OCI-LY3 (cell line): ENCODE measurements at regions not wholly inside any gene's neighbourhood (a gene's known extent, or its start where the extent isn't known, plus 50 kb on each side); places are given as distances from the start of the nearest gene placed in this dataset.

Experiments
- H2AFZ ChIP-seq: fragments of 200-600, 300-600 bp; shearing (Covaris generic); 2 replicates; pipeline ENCODE4 v1.6.0; 2014; ENCODE audit warnings: antibody characterized with exemption, low read depth, low read length
- H3K27ac ChIP-seq: fragments of 200-600, 300-600 bp; sonication (generic); 2 replicates; pipeline ENCODE4 v1.5.1; 2014; ENCODE audit warnings: mild to moderate bottlenecking, low read length, moderate library complexity, mixed read lengths
- H3K27me3 ChIP-seq: fragments of 200-600, 300-600 bp; sonication (generic); 2 replicates; pipeline ENCODE4 v1.6.1; 2014; ENCODE audit warnings: low read depth, low read length, mixed read lengths
- H3K36me3 ChIP-seq: fragments of 200-600, 300-600 bp; sonication (generic); replicated peaks from 2 replicates; pipeline ENCODE3; 2014; ENCODE audit warnings: low read depth, low read length, mixed read lengths
- H3K4me1 ChIP-seq: fragments of 300-600, 200-600 bp; sonication (generic); 2 replicates; pipeline ENCODE4 v1.6.1; 2014; ENCODE audit warnings: low read length, mixed read lengths
- H3K4me2 ChIP-seq: fragments of 200-600, 300-600 bp; sonication (generic); 2 replicates; pipeline ENCODE4 v1.6.1; 2014; ENCODE audit warnings: low read length, mixed read lengths
- H3K4me3 ChIP-seq: fragments of 300-600, 200-600 bp; sonication (generic); 2 replicates; pipeline ENCODE4 v1.5.1; 2014; ENCODE audit warnings: antibody characterized with exemption, mild to moderate bottlenecking, low read length, moderate library complexity
- H3K79me2 ChIP-seq: fragments of 300-600, 200-600 bp; shearing (Covaris generic); 2 replicates; pipeline ENCODE4 v1.6.1; 2014; ENCODE audit warnings: mild to moderate bottlenecking, low read length, mixed read lengths
- H3K9ac ChIP-seq: fragments of 300-600, 200-600 bp; shearing (Covaris generic); 2 replicates; pipeline ENCODE4 v1.6.0; 2014; ENCODE audit warnings: mild to moderate bottlenecking, low read length, moderate library complexity
- H3K9me3 ChIP-seq: fragments of 200-600, 300-600 bp; shearing (Covaris generic); 2 replicates; pipeline ENCODE4 v1.6.1; 2014; ENCODE audit warnings: low read length, mixed read lengths; ENCODE audit not compliant: insufficient read depth
- H4K20me1 ChIP-seq: fragments of 200-600, 300-600 bp; sonication (generic); 2 replicates; pipeline ENCODE4 v1.6.1; 2016; ENCODE audit warnings: low read length, mixed read lengths; ENCODE audit not compliant: insufficient read depth
- EZH2phosphoT487 ChIP-seq: fragments of 200-600 bp; shearing (Covaris generic); IDR thresholded peaks from 2 replicates; pipeline ENCODE4 v1.6.1; 2018; ENCODE audit warnings: antibody characterized with exemption, mixed run types, low read depth
- TF ChIP-seq, protein P1 (sequence below): fragments of 200-600, 300-600 bp; sonication (generic); IDR thresholded peaks from 2 replicates; pipeline ENCODE4 v1.5.1; 2014; ENCODE audit warnings: antibody characterized with exemption, low read length, low read depth

DNA sequence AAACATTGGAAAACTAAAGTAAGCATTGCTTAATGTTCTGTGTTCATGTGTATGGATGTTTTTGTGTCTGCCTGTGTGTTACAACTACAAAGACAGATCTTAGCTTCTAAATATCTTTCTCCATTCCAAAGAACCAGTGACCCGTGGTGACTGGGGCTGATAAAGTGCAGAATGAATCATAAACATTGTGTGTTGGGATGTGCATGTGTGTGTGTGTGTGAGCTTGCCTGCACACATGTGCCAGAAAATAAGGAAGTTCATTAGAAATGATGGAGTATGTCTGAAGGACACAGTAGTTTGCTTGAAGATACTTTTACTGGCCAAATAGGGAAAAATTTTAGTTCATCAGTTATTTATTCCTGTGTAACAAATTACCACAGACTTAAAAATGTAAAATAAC, 756.6 kb upstream of the CELF4 start:
- Histone ChIP-seq H3K4me2 (no peak overlapping the region), H3K4me3 (no peak overlapping the region), H3K27me3 (no peaks in the 10 kb centered on the region), H3K9ac (no peak overlapping the region), H2AFZ (no peak overlapping the region), H3K36me3 (no peaks in the 10 kb centered on the region), H4K20me1 (no peaks in the 10 kb centered on the region), H3K27ac (no peak overlapping the region), H3K4me1 (no peaks in the 10 kb centered on the region), H3K9me3 (no peaks in the 10 kb centered on the region), H3K79me2 (no peaks in the 10 kb centered on the region)
- no peak for TF ChIP-seq EZH2phosphoT487
- TF ChIP-seq, protein P1, sequence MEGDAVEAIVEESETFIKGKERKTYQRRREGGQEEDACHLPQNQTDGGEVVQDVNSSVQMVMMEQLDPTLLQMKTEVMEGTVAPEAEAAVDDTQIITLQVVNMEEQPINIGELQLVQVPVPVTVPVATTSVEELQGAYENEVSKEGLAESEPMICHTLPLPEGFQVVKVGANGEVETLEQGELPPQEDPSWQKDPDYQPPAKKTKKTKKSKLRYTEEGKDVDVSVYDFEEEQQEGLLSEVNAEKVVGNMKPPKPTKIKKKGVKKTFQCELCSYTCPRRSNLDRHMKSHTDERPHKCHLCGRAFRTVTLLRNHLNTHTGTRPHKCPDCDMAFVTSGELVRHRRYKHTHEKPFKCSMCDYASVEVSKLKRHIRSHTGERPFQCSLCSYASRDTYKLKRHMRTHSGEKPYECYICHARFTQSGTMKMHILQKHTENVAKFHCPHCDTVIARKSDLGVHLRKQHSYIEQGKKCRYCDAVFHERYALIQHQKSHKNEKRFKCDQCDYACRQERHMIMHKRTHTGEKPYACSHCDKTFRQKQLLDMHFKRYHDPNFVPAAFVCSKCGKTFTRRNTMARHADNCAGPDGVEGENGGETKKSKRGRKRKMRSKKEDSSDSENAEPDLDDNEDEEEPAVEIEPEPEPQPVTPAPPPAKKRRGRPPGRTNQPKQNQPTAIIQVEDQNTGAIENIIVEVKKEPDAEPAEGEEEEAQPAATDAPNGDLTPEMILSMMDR: no peak

DNA sequence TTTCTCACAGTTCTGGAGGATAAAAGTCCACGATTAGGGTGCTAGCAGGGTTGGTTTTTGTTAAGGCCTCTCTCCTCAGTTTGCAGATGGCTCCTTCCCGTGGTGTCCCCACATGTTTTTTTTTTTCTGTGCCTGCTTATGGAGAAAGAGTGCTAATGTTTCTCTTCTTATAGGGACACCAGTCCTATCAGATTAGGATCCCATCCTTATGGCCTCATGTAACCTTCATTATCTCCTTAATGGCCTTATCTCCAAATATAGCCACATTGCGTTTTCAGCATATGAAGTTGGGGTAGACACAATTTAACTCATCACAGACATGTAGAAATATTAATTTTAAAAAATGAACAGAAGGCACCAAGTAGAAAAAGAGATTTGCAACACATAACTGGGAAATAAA, 755.7 kb upstream of the CELF4 start:
- Histone ChIP-seq H3K27me3 (no peaks in the 10 kb centered on the region), H3K4me1 (no peaks in the 10 kb centered on the region)

GRCh38 chr18:38318416-38318815, 752.8 kb upstream of the CELF4 start:
- Histone ChIP-seq H3K9ac (no peak overlapping the region), H2AFZ (no peak overlapping the region), H3K36me3 (no peaks in the 10 kb centered on the region), H3K27ac (no peak overlapping the region), H3K4me1 (no peaks in the 10 kb centered on the region), H4K20me1 (no peaks in the 10 kb centered on the region), H3K9me3 (no peaks in the 10 kb centered on the region), H3K4me3 (no peak overlapping the region), H3K4me2 (no peak overlapping the region), H3K79me2 (no peaks in the 10 kb centered on the region), H3K27me3 (no peaks in the 10 kb centered on the region)
- TF ChIP-seq EZH2phosphoT487: no peak
- TF ChIP-seq, protein P1: no peak

More for the DNA sequence above, 755.7 kb upstream of the CELF4 start:
- H3K9ac ChIP-seq: no peak overlapping the region
- no peaks in the 10 kb centered on the region for H3K36me3 ChIP-seq
- no peaks in the 10 kb centered on the region for H3K9me3 ChIP-seq
- H4K20me1 ChIP-seq: no peaks in the 10 kb centered on the region
- no peaks in the 10 kb centered on the region for H3K79me2 ChIP-seq
- H3K4me3 ChIP-seq: no peak overlapping the region
- no peak for TF ChIP-seq EZH2phosphoT487
- TF ChIP-seq, protein P1: no peak
- H3K27ac ChIP-seq: no peak overlapping the region
- H3K4me2 ChIP-seq: no peak overlapping the region
- H2AFZ ChIP-seq: no peak overlapping the region

DNA sequence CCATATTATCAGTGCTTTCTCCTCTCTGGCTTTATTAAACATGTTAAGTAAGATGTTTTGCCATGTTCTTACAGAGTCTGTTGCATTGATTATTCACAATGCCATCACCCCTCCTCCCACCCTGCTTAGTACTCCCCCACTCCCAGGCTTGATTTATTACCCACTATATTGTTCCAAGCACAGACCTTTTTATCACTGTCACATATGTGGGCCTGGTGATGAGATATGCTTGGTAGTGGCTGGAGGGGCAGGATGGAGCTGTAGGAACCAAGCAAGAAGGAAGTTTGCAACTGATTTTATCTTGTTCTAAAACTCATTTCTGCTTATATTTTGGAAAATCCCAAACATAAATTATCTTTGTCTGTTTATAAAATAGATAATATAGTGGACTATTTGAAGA, 748.2 kb upstream of the CELF4 start:
- Histone ChIP-seq H3K4me3 (no peak overlapping the region), H3K4me1 (no peaks in the 10 kb centered on the region), H3K4me2 (no peak overlapping the region), H2AFZ (no peak overlapping the region), H4K20me1 (no peaks in the 10 kb centered on the region), H3K79me2 (no peaks in the 10 kb centered on the region), H3K27ac (no peak overlapping the region), H3K9ac (no peak overlapping the region), H3K9me3 (no peaks in the 10 kb centered on the region), H3K27me3 (no peaks in the 10 kb centered on the region), H3K36me3 (no peaks in the 10 kb centered on the region)
- no peak for TF ChIP-seq EZH2phosphoT487
- TF ChIP-seq, protein P1: no peak
